Colonic mucosa (tissue), 4 donors: ENCODE measurements at regions not wholly inside any gene's neighbourhood (a gene's known extent, or its start where the extent isn't known, plus 50 kb on each side); places are given as distances from the start of the nearest gene placed in this dataset.

Experiments used
- DNase-seq: peaks from one replicate; pipeline ENCODE4 v3.0.0-alpha.2; 2020
- H3K27ac ChIP-seq: fragments of 200-600 bp; one replicate; pipeline ENCODE4 v1.8.0; 2021
- H3K27me3 ChIP-seq: fragments of 200-600 bp; one replicate; pipeline ENCODE4 v1.8.0; 2021
- H3K36me3 ChIP-seq: fragments of 200-600 bp; one replicate; pipeline ENCODE4 v1.8.0; 2021
- H3K4me1 ChIP-seq: fragments of 200-600 bp; one replicate; pipeline ENCODE4 v1.8.0; 2021; ENCODE audit warnings: mild to moderate bottlenecking
- H3K4me3 ChIP-seq: fragments of 200-600 bp; one replicate; pipeline ENCODE4 v1.8.0; 2021
- H3K9ac ChIP-seq, 2 donors: one replicate each; pipeline ENCODE4 v1.7.0; 2013; ENCODE audit warnings: control low read depth in 2 of 2, low read depth in 2 of 2, low read length in 2 of 2
- H3K9me3 ChIP-seq: fragments of 200-600 bp; one replicate; pipeline ENCODE4 v1.8.0; 2021
- CTCF ChIP-seq: fragments of 200-600 bp; IDR thresholded peaks from one replicate; pipeline ENCODE4 v1.8.0; 2022; ENCODE audit warnings: antibody characterized with exemption, mild to moderate bottlenecking
- intact Hi-C: fragments of 100-400 bp; cut with DNase I; formaldehyde crosslinking; loops from one replicate; pipeline ENCODE4 v1.14.1; 2022
- donor health status: healthy.
- donor health status: DM: no; HTN: no; CAD: no.
- donor health status: DM: no; HTN: no; CAD: no.

GRCh38 chr2:79453918-79454317, 58.9 kb upstream of the CTNNA2 start:
- no peak for TF ChIP-seq CTCF
- no peak overlapping the region for H3K27ac ChIP-seq
- no peaks in the 10 kb centered on the region for H3K4me1 ChIP-seq
- intact Hi-C loops, result no loop called here
- no peaks in the 10 kb centered on the region for H3K36me3 ChIP-seq
- DNase-seq, result no peak
- no peaks in the 10 kb centered on the region for H3K27me3 ChIP-seq
- no peak overlapping the region for H3K9ac ChIP-seq
- no peaks in the 10 kb centered on the region for H3K9me3 ChIP-seq
- H3K4me3 ChIP-seq, result no peak overlapping the region

- Histone ChIP-seq H3K36me3 (no peaks in the 10 kb centered on the region), H3K9me3 (no peaks in the 10 kb centered on the region), H3K27ac (no peak overlapping the region), H3K27me3 (no peaks in the 10 kb centered on the region), H3K4me1 (no peaks in the 10 kb centered on the region), H3K4me3 (no peak overlapping the region), H3K9ac (no peak overlapping the region)
- no peak for TF ChIP-seq CTCF
- intact Hi-C loops, result no loop called here
- no peak for DNase-seq
Observed at GRCh38 chr2:79452651-79453050, 60.2 kb upstream of the CTNNA2 start.

GRCh38 chr2:79447463-79447862, 65.4 kb upstream of the CTNNA2 start:
- Histone ChIP-seq H3K36me3 (no peaks in the 10 kb centered on the region), H3K4me3 (no peak overlapping the region), H3K9ac (no peak overlapping the region), H3K27me3 (no peaks in the 10 kb centered on the region), H3K9me3 (no peaks in the 10 kb centered on the region), H3K27ac (no peak overlapping the region), H3K4me1 (no peaks in the 10 kb centered on the region)
- intact Hi-C loops, result no loop called here
- DNase-seq, result no peak
- no peak for TF ChIP-seq CTCF

- no peak overlapping the region for H3K27ac ChIP-seq
- H3K9me3 ChIP-seq, result no peaks in the 10 kb centered on the region
- no peaks in the 10 kb centered on the region for H3K36me3 ChIP-seq
- intact Hi-C loops, result no loop called here
- no peak overlapping the region for H3K9ac ChIP-seq
- no peak for DNase-seq
- H3K27me3 ChIP-seq, result no peaks in the 10 kb centered on the region
- H3K4me3 ChIP-seq, result no peak overlapping the region
- no peaks in the 10 kb centered on the region for H3K4me1 ChIP-seq
- TF ChIP-seq CTCF, result no peak
Observed at GRCh38 chr2:79446313-79446712, 66.5 kb upstream of the CTNNA2 start.

GRCh38 chr2:79437433-79438267, 75.2 kb upstream of the CTNNA2 start:
- no peak for DNase-seq
- H3K9ac ChIP-seq, result no peak overlapping the region
- H3K27me3 ChIP-seq, result no peaks in the 10 kb centered on the region
- intact Hi-C loops, result no loop called here
- H3K27ac ChIP-seq, result no peak overlapping the region
- H3K36me3 ChIP-seq, result no peaks in the 10 kb centered on the region
- H3K9me3 ChIP-seq, result no peaks in the 10 kb centered on the region
- no peak overlapping the region for H3K4me3 ChIP-seq
- H3K4me1 ChIP-seq, result no peaks in the 10 kb centered on the region
- TF ChIP-seq CTCF, result no peak
